ENCODE measurements at regions not wholly inside any gene's neighbourhood (a gene's known extent, or its start where the extent isn't known, plus 50 kb on each side); places are given as distances from the start of the nearest gene placed in this dataset.

DNA sequence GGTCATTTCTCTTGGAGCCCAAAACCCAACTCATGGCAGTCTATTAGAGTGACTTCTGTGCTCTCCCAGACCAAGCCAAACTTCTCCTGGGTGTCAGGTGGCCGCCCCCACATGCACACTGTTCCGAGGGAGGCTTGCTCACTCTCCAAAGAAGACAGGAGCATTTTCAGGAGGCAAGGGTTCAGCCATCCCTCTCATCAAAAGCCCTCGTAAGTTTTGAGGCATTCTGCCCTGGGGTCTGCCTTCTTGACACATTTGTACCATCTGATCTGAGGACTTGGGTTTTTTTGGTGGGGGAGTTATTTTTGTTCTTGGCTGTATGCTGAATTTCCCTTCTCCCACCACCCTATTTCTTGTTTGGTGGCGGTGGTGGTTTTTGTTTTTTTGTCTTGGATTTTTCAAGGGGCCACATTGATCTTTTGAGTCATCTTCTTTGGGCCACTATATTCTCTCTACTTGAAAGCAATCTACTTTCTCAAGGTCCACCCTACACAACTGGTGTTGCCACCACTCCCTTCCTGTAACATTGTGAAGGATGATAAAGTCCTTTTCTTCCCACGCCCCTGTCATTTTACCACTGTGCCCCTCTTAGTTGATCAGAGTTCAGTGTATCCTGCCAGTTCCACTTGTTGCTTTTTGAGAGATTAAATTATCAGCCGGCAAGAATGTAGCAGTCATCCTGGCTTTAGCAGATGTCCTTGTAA, 255.8 kb downstream of the CYP26B1 start:
- DNase-seq (ENCODE audit: low spot score): no peak

DNA sequence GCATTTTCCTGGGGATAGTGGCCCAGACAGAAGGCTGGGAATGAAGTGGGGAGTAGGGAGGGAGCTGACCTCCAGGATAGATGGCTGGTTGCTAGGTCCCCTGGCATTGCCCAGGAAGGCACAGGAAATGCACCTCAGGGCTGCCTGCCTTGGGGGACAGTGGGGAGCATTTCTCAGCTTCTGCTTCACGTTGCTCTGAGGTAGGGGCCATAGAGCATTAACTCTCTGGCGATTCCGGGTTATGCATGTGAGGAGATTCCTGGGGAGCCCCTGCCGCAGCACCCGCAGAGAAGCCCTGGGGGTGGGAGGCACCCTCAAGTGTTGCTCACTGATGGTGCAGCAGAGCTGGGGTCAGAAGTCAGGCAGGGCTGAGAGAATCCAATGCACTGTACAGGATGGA, 256.5 kb downstream of the CYP26B1 start:
- DNase-seq (ENCODE audit: low spot score): no peak

GRCh38 chr2:71889759-71890684, 257.6 kb downstream of the CYP26B1 start:
- no peak for DNase-seq (ENCODE audit: low spot score)

GRCh38 chr2:71888751-71889445, 258.8 kb downstream of the CYP26B1 start:
- no peak for DNase-seq (ENCODE audit: low spot score)

DNA sequence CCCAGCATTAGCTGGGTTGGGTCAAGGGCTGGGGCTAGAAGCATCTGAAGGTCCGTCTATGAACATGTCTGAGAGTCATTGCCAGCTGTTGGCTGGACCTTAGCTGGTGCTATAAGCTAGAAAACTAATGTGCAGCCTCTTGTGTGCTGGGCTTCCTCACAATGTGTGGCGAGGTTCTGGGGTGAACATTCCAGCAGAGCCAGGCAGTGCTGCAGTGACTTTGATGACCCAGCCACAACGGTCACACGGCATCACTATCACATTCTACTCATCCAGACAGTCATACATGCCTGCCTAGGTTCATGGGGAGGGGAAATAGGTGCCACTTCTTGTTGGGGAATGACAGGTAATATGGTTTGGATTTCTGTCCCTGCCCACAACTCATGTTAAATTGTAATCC, 260.5 kb downstream of the CYP26B1 start:
- DNase-seq (ENCODE audit: low spot score): no peak

DNA sequence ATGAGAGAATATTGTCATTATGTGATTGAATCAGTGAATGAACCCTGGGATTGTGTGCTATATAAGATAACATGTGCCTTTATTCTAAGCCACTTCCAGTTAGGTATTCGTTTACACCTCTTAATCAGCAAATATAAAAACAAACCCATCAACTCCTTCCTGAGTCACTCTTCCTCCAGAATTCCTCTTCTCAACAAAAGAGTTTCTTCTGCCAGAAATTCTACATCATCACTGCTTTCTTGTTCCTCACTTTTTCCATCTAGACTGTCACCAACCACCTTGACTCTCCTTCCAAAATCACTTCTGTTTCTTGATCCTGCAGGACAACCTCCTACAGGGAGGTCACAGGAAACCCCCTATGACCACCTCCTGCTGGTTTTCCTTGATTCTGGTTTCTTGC, 261.4 kb downstream of the CYP26B1 start:
- no peak for DNase-seq (ENCODE audit: low spot score)

GRCh38 chr2:71884303-71885042, 263.2 kb downstream of the CYP26B1 start:
- DNase-seq (ENCODE audit: low spot score): no peak

- no peak for DNase-seq (ENCODE audit: low spot score)
Measured at GRCh38 chr2:71882949-71883472, 264.7 kb downstream of the CYP26B1 start.

DNA sequence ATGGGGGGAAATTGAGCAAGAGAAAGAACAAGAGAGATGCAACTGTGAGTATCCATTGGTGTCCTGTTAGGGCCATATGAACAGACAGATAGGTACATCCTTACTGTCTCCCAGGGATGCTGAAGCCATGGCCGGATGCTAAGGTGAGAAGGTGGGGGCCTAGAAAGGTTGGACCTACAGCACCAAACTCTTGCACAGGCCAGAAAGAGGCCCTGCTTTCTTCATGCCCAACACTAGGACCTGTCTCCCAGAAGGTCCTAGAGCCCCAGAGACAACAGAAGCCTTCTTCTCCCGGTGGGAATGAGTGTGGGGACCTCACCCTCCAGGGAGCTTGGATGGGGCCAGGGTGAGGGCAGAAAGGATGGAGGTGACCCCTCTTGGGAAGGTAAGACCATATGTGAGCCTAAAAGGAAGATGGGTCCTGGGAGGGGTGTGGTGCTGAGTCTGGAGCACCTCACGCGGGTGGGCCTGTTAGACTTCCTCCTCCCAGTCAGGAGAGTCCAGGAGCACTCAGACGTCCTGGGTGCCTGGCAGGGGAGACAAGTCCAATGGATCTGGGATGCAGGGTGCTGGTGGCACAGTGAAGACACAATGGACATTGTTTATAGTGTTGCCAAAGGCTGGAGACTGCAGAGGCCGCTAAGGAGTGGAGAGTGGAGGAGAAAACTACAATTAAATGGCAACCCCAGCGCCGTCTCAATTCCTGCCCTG, 265.3 kb downstream of the CYP26B1 start:
- DNase-seq (ENCODE audit: low spot score): no peak

DNA sequence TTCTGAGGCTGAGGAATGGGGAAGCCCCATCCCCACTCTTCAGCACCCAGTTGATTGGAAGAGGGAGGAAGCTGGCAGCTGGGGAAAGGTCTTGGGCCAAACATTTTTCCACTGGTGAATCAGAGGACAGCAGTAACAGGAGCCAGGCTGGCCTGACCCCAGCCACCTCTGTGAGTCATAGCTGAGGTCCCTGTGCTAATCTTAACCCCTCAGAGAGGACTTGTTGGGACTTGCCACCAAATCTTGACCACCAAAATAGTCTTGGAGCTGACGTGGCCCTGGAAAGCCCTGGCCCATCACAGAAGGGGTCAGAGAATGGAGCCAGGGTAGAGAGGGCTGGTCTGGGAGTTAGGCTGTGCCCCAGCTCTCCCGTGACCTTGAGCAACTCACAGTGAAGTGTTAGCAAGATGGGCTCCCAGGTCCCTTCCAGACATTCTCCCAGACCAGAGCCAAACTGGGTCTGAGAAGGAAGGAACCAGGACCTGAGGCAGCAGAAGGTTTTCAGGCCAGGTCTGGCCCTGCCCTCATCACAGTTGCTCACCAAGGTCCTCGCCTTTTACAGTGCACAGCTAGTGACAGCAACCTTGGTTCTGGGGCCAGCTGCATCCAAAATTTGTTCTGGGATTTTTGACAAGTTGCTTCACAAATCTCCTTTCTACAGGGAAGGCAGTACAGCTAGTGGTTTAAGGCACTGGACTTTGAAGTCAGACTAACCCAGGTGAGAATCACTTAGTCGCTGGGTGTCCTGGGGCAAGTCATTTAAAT, 266.6 kb downstream of the CYP26B1 start:
- no peak for DNase-seq (ENCODE audit: low spot score)

DNA sequence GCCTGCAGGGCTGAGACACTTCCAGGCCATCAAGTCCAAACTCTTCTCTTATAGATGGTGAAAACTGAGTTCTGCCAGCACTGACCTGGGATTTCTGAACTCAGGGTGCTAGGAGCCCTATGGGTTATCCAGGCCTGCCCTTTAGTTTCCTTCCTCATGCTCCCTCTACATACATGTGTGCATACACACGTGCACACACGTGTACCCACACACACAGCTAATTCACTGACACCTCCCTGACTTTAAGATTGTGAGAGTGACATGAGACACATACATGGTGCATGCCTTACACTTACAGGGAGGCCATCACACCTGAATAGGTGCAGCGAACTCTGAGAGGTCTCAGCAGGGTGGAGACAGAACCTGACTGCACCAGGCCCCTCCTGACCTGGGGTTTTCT, 267.4 kb downstream of the CYP26B1 start:
- no peak for DNase-seq (ENCODE audit: low spot score)

GRCh38 chr2:71879509-71880184, 268.0 kb downstream of the CYP26B1 start:
- DNase-seq (ENCODE audit: low spot score): no peak

GRCh38 chr2:71878626-71879508, 268.8 kb downstream of the CYP26B1 start:
- no peak for DNase-seq (ENCODE audit: low spot score)

GRCh38 chr2:71877636-71878035, 270.0 kb downstream of the CYP26B1 start:
- no peak for DNase-seq (ENCODE audit: low spot score)

DNA sequence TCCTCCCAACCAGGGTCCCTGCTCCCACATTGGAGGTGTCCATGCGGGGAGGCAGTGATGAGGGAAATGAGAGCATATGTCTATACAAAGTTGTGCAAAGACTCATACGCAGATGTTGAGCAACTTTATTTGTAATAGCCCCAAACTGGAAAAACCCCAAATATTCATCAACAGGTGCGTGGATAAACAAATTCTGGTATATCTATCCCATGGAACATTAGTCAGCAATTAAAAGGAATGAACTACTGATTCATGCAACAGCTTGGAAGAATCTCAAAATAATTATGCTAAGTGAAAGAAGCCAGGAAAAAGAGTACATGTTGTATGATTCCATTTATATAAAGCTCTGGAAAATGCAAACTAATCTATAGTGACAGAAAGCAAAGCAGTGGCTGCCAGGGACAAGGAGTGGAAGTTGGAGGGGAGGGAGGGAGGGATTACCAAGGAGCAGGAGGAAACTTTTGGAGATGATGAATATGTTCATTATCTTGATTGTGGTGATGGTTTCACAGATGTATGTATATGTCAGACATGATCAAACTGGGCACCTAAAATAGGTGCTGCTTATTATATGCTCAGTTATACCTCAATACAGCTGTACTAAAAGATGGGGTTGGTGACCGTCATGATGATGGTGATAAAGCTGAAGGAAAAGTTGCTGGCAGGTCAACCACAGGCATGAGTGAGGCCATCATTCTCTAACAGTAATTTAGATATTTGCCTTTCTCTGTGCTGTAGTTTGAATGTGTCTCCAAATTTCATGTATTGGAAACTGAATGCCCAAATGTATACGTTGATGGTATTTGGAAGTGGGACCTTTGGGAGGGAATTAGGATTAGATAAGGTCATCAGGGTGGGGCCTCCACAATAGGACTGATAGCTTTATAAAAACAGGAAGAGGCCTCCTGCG, 270.9 kb downstream of the CYP26B1 start:
- DNase-seq (ENCODE audit: low spot score): no peak

DNA sequence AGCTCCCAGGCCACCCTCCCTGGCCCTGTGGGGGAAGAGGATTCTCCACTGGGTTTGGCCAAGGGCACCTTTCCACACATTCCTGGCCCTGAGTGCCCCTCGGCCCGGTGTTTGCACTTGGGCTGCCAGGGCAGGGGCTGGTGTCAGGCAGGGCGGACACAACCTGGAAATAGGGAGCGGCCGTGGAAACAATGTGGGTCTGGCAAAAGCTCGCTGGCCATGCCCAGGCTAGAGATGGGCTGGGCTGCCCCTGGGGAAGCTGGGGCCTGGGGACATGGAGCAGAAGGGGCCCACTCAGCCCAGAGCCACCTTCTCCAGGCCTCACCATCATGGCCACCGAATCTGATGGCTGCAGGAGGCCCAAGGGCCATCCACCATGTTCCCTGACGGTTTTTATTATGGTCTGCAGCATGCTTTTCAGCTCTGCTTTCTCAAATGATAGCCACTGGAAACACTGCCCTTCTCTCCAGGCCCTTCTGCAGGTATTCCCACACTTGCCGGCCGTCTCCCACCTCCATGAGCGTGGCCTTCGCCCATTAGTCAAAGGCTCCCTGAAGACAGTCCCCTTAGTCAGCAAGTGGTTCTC, 275.1 kb downstream of the CYP26B1 start:
- DNase-seq (ENCODE audit: low spot score): no peak

GRCh38 chr2:71865391-71865965, 282.2 kb downstream of the CYP26B1 start:
- no peak for DNase-seq (ENCODE audit: low spot score)

Measured in CD4-positive, alpha-beta T cell treated with Interleukin-15 for 4 hours (primary cell).